ENCODE measurements at regions not wholly inside any gene's neighbourhood (a gene's known extent, or its start where the extent isn't known, plus 50 kb on each side); places are given as distances from the start of the nearest gene placed in this dataset.

- Histone ChIP-seq H3K9me3 (no peaks in the 10 kb centered on the region), H3K27ac (no peak overlapping the region), H3K4me3 (no peak overlapping the region), H3K36me3 (no peaks in the 10 kb centered on the region), H3K4me1 (no peaks in the 10 kb centered on the region), H3K27me3 (no peaks in the 10 kb centered on the region)
- TF ChIP-seq CTCF (IDR thresholded peaks at IDR 0.05): no peak
- intact Hi-C loops (cut with DNase I): loop anchor here (10.0 kb wide), 1 partner anchor 64 kb away; no protein-coding TSS in a partner anchor
- DNase-seq (ENCODE audit: low spot score in 2 of 2): no peak
Measured at GRCh38 chr17:71460943-71461342, 659.9 kb upstream of the SOX9 start.

GRCh38 chr17:71461498-71462169 is 659.2 kb upstream of the SOX9 start:
- Histone ChIP-seq H3K4me3 (no peak overlapping the region), H3K9me3 (no peaks in the 10 kb centered on the region), H3K4me1 (no peaks in the 10 kb centered on the region), H3K36me3 (no peaks in the 10 kb centered on the region), H3K27me3 (no peaks in the 10 kb centered on the region), H3K27ac (no peak overlapping the region)
- TF ChIP-seq CTCF (IDR thresholded peaks at IDR 0.05): no peak
- intact Hi-C loops (cut with DNase I): loop anchor here (10.0 kb wide), 1 partner anchor 63 kb away; no protein-coding TSS in a partner anchor
- DNase-seq (ENCODE audit: low spot score in 2 of 2): no peak

GRCh38 chr17:71464241-71464640 is 656.6 kb upstream of the SOX9 start:
- TF ChIP-seq CTCF (IDR thresholded peaks at IDR 0.05): no peak
- H3K9me3 ChIP-seq: no peaks in the 10 kb centered on the region
- H3K4me3 ChIP-seq: no peak overlapping the region
- H3K36me3 ChIP-seq: no peaks in the 10 kb centered on the region
- no peak overlapping the region for H3K27ac ChIP-seq
- H3K4me1 ChIP-seq: no peaks in the 10 kb centered on the region
- H3K27me3 ChIP-seq: no peaks in the 10 kb centered on the region
- no peak for DNase-seq (ENCODE audit: low spot score in 2 of 2)
- intact Hi-C loops (cut with DNase I): loop anchor here (10.0 kb wide), 1 partner anchor 61 kb away; no protein-coding TSS in a partner anchor

GRCh38 chr17:71464751-71465150 is 656.1 kb upstream of the SOX9 start:
- H3K36me3 ChIP-seq: no peaks in the 10 kb centered on the region
- no peak for TF ChIP-seq CTCF (IDR thresholded peaks at IDR 0.05)

GRCh38 chr17:71467719-71468118 is 653.1 kb upstream of the SOX9 start:
- TF ChIP-seq CTCF (IDR thresholded peaks at IDR 0.05): no peak
- no peaks in the 10 kb centered on the region for H3K36me3 ChIP-seq
- no peak for DNase-seq (ENCODE audit: low spot score in 2 of 2)
- no peaks in the 10 kb centered on the region for H3K9me3 ChIP-seq
- no peaks in the 10 kb centered on the region for H3K27me3 ChIP-seq
- H3K4me3 ChIP-seq: no peak overlapping the region
- no peaks in the 10 kb centered on the region for H3K4me1 ChIP-seq
- H3K27ac ChIP-seq: no peak overlapping the region
- intact Hi-C loops (cut with DNase I): loop anchor here (10.0 kb wide), 1 partner anchor 57 kb away; no protein-coding TSS in a partner anchor

More at GRCh38 chr17:71464751-71465150, 656.1 kb upstream of the SOX9 start:
- intact Hi-C loops (cut with DNase I): loop anchor here (10.0 kb wide), 1 partner anchor 60 kb away; no protein-coding TSS in a partner anchor
- Histone ChIP-seq H3K4me1 (no peaks in the 10 kb centered on the region), H3K27ac (no peak overlapping the region), H3K4me3 (no peak overlapping the region), H3K27me3 (no peaks in the 10 kb centered on the region), H3K9me3 (no peaks in the 10 kb centered on the region)
- no peak for DNase-seq (ENCODE audit: low spot score in 2 of 2)
